Right renal cortex interstitium (tissue), 3 donors: ENCODE measurements at regions not wholly inside any gene's neighbourhood (a gene's known extent, or its start where the extent isn't known, plus 50 kb on each side); places are given as distances from the start of the nearest gene placed in this dataset.
"Not testable (repeated sequence)": the region's sequence is repeated elsewhere in the genome, so short reads cannot be mapped to it uniquely, and the experiment has no call there.

Experiments
- DNase-seq, 3 donors: peaks; one replicate each; pipeline ENCODE4 v3.0.0-alpha.2; 2013; ENCODE audit warnings: low read depth in 3 of 3, low spot score in 2 of 3

GRCh38 chr15:95742836-95743235 is 587.7 kb upstream of the NR2F2 start:
- no peak for DNase-seq

- no peak for DNase-seq
Observed at GRCh38 chr15:95757171-95757570, 573.3 kb upstream of the NR2F2 start.

- DNase-seq = no peak
Observed at GRCh38 chr15:95758451-95758850, 572.0 kb upstream of the NR2F2 start.

GRCh38 chr15:95758851-95759250 is 571.6 kb upstream of the NR2F2 start:
- DNase-seq = no peak

DNA sequence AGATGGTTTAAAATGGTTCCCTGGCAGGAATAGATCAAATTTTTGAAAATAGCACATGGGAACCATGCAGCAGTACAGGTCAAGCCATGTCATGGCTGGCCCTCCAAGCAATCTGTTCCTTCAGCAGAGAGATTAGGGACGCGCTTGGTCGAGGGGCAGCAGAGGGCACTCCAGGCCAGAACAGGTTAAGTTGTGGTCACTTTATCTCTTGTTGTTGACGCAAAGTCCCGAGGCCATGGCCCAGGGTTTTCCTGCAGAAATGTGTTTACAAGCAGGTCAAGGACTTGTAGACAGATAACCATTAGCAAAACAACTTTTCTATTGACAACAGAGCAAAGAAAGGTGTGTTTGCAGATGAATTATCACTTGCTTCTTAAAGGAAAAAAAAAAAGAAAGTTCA is 570.0 kb upstream of the NR2F2 start:
- no peak for DNase-seq

DNA sequence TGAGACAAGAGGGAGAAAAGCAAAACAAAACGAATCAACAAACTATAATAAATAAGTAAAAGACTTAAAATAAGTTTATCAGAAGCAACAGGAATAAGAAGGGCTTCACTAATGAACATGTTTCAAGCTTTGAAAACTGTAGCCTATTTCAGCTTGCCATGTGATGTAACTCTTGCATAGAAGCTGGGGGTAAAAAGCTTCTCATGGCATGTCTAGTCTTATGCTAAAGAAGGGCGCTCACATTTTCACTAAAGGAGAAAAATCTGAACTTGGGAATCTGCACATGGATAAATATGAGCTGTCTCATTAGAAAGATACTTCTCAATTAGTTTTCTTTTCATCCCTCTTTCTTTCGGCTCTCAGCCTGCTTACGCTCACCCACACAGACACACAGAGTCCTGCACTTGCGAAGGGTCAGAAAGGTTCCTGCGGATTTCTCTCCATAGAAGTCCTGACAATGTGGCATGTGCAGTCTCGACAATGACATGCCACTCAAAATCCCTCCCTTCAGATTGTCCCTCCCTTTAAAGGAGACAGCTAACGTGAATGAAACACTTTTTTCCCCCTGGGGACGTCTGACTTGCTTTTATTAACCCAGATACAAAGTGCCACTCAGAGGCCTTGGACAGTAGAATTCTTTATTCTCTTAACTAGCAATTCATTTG is 568.9 kb upstream of the NR2F2 start:
- DNase-seq = no peak

DNA sequence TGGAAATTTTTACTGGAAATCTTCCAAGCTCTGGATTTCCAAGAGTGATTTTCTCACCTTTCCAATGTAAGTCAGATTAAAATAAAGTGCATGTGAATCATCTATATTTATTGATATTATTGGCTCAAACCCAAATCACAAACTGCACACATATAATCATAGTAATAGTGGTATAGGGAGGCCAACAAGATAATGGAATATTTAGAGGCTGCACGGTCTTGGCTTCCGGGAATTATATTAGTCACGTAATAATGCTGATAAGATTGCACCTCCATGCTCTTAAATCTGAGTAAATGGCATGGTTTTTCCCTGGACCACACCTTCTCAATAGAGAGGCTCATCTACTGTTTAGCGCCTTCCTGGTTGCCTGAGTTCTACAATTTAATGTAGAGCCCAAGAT is 567.1 kb upstream of the NR2F2 start:
- no peak for DNase-seq

- DNase-seq = no peak
Observed at GRCh38 chr15:95765161-95765560, 565.3 kb upstream of the NR2F2 start.

- DNase-seq = no peak
Observed at GRCh38 chr15:95770196-95770595, 560.3 kb upstream of the NR2F2 start.

DNA sequence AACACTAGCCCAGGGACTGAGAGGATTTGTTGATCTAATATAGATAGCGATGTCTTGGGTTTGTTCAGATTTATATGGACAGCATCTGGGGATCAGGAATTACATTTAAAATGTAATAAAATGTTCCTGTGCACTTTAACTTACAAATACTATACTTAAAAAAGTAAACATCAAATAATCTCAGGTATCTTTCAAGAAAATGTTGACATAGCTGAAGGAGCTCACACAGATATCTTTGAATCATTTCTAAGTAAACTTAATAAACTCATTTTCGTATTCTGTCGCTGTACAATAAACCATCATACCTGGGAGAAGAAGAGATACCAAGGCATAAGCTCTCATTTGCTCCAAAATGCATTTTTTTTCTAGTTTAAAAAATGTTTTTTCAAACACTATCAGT is 557.5 kb upstream of the NR2F2 start:
- no peak for DNase-seq

GRCh38 chr15:95784508-95784907 is 546.0 kb upstream of the NR2F2 start:
- DNase-seq = no peak

GRCh38 chr15:95785276-95785675 is 545.2 kb upstream of the NR2F2 start:
- not testable (repeated sequence) for DNase-seq

DNA sequence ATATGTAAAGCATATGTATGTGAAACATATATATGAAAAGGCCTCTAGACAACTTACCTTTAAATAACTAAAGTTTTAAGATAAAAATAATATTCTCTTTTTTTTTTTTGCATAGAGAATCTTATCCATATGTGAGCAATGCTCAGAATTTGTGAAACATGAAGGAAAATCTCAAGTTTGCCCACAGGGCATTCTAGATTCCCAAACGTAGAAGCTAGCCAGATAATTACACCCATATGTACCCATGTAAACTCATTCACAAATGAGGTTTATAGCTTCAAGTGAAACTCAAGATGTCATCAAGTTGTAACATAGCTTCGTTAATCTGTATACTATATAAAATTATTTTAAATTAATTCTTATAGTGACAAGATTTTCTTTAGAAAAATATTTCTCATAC is 537.3 kb upstream of the NR2F2 start:
- DNase-seq = no peak

DNA sequence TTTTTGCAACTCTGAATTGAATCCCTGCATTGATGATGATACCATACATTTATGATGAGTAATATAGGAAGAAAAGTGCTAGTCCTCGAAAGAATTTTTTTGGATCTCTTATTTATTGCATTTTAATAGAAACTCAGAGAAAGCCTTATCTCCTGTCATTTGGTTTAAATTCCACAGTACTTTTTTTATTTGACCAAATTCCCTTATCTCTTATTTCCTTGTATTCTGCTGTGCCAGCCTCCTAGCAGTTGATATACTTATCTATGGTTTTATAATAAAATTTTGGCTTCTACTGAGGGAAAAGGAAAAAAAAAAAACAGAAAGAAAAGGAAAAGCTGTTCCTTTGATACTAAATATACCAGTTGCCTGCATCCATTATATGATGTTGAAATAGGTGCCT is 535.1 kb upstream of the NR2F2 start:
- DNase-seq = no peak

DNA sequence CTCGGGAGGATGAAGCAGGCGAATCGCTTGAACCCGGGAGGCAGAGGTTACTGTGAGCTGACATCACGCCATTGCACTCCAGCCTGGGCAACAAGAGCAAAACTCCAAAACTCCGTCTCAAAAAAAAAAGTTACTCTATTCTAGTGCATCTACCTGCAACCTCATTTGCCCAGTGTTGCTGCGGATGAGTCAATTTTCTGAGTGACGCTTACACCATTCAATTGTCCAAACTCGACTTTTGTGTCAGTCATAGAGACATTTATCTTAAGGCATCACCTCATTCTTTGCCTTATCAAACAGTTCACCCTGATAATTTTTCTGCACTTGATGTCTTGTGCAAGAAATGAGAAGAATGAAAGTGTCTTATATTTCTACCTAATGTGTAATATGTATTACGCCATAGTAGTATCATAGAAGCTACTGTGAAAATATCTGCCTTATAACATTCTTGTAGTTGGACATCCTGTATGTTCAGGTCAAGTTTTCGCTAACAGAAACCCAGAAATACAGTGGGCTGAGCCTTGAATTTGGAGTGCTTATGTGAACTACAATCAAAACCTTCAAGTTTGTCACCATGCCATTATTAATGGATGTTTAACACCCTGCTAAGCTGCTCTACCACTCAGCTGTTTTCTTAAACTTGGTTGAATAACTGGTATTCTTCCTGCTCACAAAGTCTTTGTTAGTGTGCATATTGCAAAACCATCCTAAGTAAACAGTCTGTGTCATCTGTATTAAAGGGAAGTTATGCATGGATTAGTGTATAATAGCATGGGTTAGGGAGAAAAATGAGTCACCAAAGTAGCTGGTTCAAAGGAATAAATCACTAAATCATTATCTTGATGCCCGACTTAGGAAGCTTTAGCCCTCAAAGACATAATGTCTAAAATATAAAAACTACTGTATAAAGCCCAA is 531.0 kb upstream of the NR2F2 start:
- DNase-seq = no peak

GRCh38 chr15:95804484-95804883 is 526.0 kb upstream of the NR2F2 start:
- no peak for DNase-seq

- no peak for DNase-seq
Observed at GRCh38 chr15:95812491-95812890, 518.0 kb upstream of the NR2F2 start.

- no peak for DNase-seq
Observed at GRCh38 chr15:95814908-95815307, 515.6 kb upstream of the NR2F2 start.

- no peak for DNase-seq
Observed at GRCh38 chr15:95816591-95816990, 513.9 kb upstream of the NR2F2 start.

- no peak for DNase-seq
Observed at GRCh38 chr15:95822961-95823360, 507.5 kb upstream of the NR2F2 start.

GRCh38 chr15:95825208-95825607 is 505.3 kb upstream of the NR2F2 start:
- DNase-seq = no peak
